A549 (cell line): ENCODE measurements at regions not wholly inside any gene's neighbourhood (a gene's known extent, or its start where the extent isn't known, plus 50 kb on each side); places are given as distances from the start of the nearest gene placed in this dataset.

Experiments used
- CHD2 ChIP-seq: fragments of 150-350 bp; IDR thresholded peaks from 2 replicates; pipeline ENCODE4 v1.6.1; 2014; ENCODE audit warnings: low read length; ENCODE audit not compliant: partially characterized antibody
- POLR2A ChIP-seq: IDR thresholded peaks from 2 replicates; pipeline ENCODE4 v1.6.1; 2012; ENCODE audit warnings: mild to moderate bottlenecking, low read length
- RAD21 ChIP-seq, 2 experiments: fragments of >200 bp in 1 of 2; sonication (Bioruptor Twin) in 1 of 2; formaldehyde crosslinking in 1 of 2; IDR thresholded peaks in 1 of 2; conservative IDR thresholded peaks in 1 of 2; 2 replicates in 1 of 2; 3 replicates in 1 of 2; pipeline ENCODE4 v1.6.1; 2012 to 2018; ENCODE audit warnings: inconsistent platforms in 1 of 2

DNA sequence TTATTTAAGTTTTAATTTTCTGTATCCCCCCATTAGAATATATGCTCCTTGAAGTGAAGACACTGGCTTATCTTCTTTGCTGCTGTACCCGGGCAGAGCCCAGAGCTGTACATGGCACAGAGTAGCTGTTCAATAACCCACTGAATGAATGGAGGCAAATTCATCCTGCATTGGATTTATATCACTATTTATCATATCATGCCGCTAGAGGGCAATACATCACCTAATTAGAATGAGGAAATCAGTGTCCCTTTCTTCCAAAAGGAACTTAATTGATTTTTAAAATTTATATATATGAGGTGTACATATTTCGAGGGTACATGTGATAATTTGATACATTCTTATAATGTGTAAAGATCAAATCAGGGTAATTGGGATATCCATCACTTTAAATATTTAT lies 89.2 kb upstream of the TMEM260 start:
- no peak for TF ChIP-seq POLR2A
- TF ChIP-seq CHD2, result no peak
- TF ChIP-seq RAD21 (conservative IDR thresholded peaks at IDR 0.05 in 1 of 2, IDR thresholded peaks at IDR 0.05 in 1 of 2), result peak; percentile 58 to 69
